NB4 (cell line): ENCODE measurements at regions not wholly inside any gene's neighbourhood (a gene's known extent, or its start where the extent isn't known, plus 50 kb on each side); places are given as distances from the start of the nearest gene placed in this dataset.

Experiments
- MYC ChIP-seq: IDR thresholded peaks from 2 replicates; pipeline ENCODE4 v1.6.1; 2011; ENCODE audit warnings: low read depth, low read length
- POLR2A ChIP-seq: IDR thresholded peaks from 2 replicates; pipeline ENCODE4 v1.6.1; 2011; ENCODE audit warnings: mild to moderate bottlenecking; ENCODE audit not compliant: insufficient read length; ENCODE audit errors: extremely low read depth
- TF ChIP-seq, protein P1 (sequence below): IDR thresholded peaks from one replicate; pipeline ENCODE4 v1.5.1; 2012; ENCODE audit warnings: low read depth, low read length

- TF ChIP-seq, protein P1, sequence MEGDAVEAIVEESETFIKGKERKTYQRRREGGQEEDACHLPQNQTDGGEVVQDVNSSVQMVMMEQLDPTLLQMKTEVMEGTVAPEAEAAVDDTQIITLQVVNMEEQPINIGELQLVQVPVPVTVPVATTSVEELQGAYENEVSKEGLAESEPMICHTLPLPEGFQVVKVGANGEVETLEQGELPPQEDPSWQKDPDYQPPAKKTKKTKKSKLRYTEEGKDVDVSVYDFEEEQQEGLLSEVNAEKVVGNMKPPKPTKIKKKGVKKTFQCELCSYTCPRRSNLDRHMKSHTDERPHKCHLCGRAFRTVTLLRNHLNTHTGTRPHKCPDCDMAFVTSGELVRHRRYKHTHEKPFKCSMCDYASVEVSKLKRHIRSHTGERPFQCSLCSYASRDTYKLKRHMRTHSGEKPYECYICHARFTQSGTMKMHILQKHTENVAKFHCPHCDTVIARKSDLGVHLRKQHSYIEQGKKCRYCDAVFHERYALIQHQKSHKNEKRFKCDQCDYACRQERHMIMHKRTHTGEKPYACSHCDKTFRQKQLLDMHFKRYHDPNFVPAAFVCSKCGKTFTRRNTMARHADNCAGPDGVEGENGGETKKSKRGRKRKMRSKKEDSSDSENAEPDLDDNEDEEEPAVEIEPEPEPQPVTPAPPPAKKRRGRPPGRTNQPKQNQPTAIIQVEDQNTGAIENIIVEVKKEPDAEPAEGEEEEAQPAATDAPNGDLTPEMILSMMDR, result no peak
- TF ChIP-seq POLR2A (no peak), MYC (no peak)
These were observed 398.6 kb downstream of the ACTR3B start for GRCh38 chr7:153158149-153158548.
